ENCODE measurements at regions not wholly inside any gene's neighbourhood (a gene's known extent, or its start where the extent isn't known, plus 50 kb on each side); places are given as distances from the start of the nearest gene placed in this dataset.

DNA sequence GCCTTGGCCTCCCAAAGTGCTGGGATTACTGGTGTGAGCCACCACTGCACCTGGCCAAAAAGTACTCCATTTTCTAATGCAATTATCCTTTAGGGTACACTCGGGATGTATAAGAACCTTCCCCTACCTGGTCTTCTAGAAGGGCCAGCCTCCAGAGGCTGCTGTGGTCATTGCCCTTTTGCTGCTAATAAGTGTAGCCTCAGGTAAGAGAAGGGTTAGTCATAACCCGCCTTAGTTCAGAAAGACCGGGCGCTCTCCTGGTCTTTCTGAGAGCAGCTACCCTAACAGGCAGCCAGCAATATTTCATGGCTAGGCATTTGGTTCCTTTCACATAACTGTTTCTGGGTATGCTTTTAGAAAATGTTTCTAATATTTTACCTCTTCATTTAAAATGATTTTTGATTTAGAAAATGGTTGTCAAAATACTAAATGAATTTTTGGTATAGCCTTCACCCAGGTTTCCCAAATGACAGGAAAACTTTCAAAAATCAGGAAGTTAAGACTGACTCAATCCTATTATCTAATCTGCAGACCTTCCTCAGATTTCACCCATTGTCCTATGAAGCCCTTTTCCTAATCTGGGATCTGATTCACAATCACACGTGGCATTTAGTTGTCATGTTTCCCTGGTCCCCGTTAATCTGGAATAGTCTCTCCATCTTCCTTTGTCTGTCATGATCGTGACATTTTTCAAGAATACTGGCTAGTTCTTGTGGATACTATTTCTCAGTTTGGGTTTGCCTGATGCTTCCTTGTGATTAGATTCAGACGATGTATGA lies 479.0 kb downstream of the SIPA1L2 start:
- Mint-ChIP-seq H3K27ac (ENCODE audit: low read depth, unreplicated experiment) (no peak overlapping the region), H3K9me3 (ENCODE audit: unreplicated experiment) (peaks cover 9% of the 10 kb centered on the region), H3K27me3 (ENCODE audit: insufficient read depth, unreplicated experiment) (no peaks in the 10 kb centered on the region), H3K4me1 (ENCODE audit: insufficient read depth, unreplicated experiment) (peaks cover 10% of the 10 kb centered on the region), H3K4me3 (ENCODE audit: unreplicated experiment) (no peak overlapping the region), H3K36me3 (ENCODE audit: insufficient read depth, unreplicated experiment) (peaks cover 2% of the 10 kb centered on the region)
- CTCF ChIA-PET, result interaction anchor here (0.7 to 2.2 kb wide), 6 partner anchors 9 to 724 kb away, joined by 3 to 9 read pairs (median 4); no protein-coding TSS in a partner anchor
- intact Hi-C loops (cut with micrococcal nuclease), result no loop called here
- TF ChIP-seq, protein P1, sequence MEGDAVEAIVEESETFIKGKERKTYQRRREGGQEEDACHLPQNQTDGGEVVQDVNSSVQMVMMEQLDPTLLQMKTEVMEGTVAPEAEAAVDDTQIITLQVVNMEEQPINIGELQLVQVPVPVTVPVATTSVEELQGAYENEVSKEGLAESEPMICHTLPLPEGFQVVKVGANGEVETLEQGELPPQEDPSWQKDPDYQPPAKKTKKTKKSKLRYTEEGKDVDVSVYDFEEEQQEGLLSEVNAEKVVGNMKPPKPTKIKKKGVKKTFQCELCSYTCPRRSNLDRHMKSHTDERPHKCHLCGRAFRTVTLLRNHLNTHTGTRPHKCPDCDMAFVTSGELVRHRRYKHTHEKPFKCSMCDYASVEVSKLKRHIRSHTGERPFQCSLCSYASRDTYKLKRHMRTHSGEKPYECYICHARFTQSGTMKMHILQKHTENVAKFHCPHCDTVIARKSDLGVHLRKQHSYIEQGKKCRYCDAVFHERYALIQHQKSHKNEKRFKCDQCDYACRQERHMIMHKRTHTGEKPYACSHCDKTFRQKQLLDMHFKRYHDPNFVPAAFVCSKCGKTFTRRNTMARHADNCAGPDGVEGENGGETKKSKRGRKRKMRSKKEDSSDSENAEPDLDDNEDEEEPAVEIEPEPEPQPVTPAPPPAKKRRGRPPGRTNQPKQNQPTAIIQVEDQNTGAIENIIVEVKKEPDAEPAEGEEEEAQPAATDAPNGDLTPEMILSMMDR (IDR thresholded peaks at IDR 0.05; ENCODE audit: unreplicated experiment), result no peak
- BruUV-seq (replicated peaks), result no TSS peak
- POLR2A ChIA-PET, result interaction anchor here (0.7 to 2.5 kb wide), 8 partner anchors 18 to 271 kb away, joined by 3 to 16 read pairs (median 8); no protein-coding TSS in a partner anchor
- peak; percentile 46 for DNase-seq (ENCODE audit: unreplicated experiment)

DNA sequence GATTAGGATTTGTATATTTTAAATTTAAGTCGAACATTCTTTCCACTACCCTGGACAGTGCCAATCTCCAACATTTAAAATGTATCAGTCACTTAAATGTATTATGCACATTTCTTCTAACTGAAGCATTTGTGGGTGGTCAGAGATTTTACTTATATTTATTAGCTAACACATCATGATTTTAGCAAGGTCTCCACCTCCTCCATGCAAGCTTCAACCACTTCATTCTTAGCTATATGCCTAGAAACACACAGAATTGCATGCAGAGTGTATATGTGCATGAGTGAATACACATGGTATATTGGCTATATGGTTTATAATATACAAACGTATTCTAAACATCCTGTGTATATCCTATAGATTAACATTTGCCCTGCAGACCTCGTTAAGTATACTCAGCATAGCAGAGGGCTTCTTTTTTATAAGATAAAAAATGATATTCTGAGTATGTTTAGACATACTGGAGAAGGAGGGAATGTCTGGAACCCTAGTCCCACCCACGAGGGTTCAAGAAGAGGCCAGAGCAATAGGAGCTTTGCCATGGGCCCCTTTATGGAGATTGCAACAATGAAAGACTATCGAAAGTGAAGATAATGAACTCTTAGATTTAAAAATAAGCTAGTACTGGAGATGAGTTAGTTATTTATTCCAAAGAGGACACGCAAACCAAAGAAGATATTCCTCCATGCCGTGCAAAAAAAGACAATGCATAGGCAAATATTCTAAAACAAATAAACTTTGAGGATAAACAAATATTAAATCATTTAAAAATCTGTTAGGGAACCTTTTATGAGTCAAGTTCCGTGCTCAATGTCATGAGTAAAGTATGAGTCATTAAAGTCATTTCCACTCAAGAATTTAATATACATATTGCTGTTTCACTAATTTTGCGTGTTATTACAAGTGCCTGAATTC lies 480.4 kb downstream of the SIPA1L2 start:
- peak overlapping the region; percentile 52 for H3K27ac Mint-ChIP-seq (ENCODE audit: low read depth, unreplicated experiment)
- H3K4me1 Mint-ChIP-seq (ENCODE audit: insufficient read depth, unreplicated experiment), result peaks cover 14% of the 10 kb centered on the region
- peak; percentile 72 for DNase-seq (ENCODE audit: unreplicated experiment)
- BruUV-seq (replicated peaks), result no TSS peak
- H3K27me3 Mint-ChIP-seq (ENCODE audit: insufficient read depth, unreplicated experiment), result no peaks in the 10 kb centered on the region
- TF ChIP-seq, protein P1 (IDR thresholded peaks at IDR 0.05; ENCODE audit: unreplicated experiment), result no peak
- ChIA-PET CTCF (interaction anchor here (0.5 to 2.2 kb wide), 10 partner anchors 11 to 478 kb away, joined by 3 to 9 read pairs (median 3); no protein-coding TSS in a partner anchor), POLR2A (interaction anchor here (0.7 to 2.5 kb wide), 12 partner anchors 11 to 786 kb away, joined by 3 to 16 read pairs (median 8); partner anchors contain the start of gene SIPA1L2)
- H3K9me3 Mint-ChIP-seq (ENCODE audit: unreplicated experiment), result peaks cover 9% of the 10 kb centered on the region
- H3K4me3 Mint-ChIP-seq (ENCODE audit: unreplicated experiment), result no peak overlapping the region
- intact Hi-C loops (cut with micrococcal nuclease), result no loop called here
- no peaks in the 10 kb centered on the region for H3K36me3 Mint-ChIP-seq (ENCODE audit: insufficient read depth, unreplicated experiment)

DNA sequence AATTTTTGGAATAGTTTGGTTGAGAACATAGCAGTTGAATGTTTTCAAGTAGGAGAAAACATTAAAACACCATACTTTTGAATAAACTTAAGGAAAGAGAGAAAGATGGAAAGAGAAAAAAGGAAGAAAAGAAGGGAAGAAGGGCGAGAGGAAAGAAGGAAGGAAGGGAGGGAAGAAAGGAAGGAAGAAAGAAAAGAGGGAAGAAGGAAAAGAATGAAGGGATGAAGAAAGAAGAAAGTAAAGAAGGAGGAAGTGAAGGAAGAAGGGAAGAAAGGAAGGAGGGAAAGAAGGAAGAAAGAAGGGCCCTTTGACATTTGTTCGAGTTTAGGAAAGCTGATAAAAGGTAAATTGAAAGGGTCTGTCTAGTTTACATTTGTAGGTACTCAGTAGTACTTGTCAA lies 482.7 kb downstream of the SIPA1L2 start:
- intact Hi-C loops (cut with micrococcal nuclease), result no loop called here
- no peaks in the 10 kb centered on the region for H3K27me3 Mint-ChIP-seq (ENCODE audit: insufficient read depth, unreplicated experiment)
- H3K27ac Mint-ChIP-seq (ENCODE audit: low read depth, unreplicated experiment), result no peak overlapping the region
- H3K4me3 Mint-ChIP-seq (ENCODE audit: unreplicated experiment), result no peak overlapping the region
- no TSS peak for BruUV-seq (replicated peaks)
- TF ChIP-seq, protein P1 (IDR thresholded peaks at IDR 0.05; ENCODE audit: unreplicated experiment), result no peak
- DNase-seq (ENCODE audit: unreplicated experiment), result no peak
- H3K4me1 Mint-ChIP-seq (ENCODE audit: insufficient read depth, unreplicated experiment), result peaks cover 37% of the 10 kb centered on the region
- H3K36me3 Mint-ChIP-seq (ENCODE audit: insufficient read depth, unreplicated experiment), result no peaks in the 10 kb centered on the region
- ChIA-PET POLR2A (interaction anchor here (0.5 to 1.8 kb wide), 4 partner anchors 11 to 148 kb away, joined by 3 to 5 read pairs (median 3); no protein-coding TSS in a partner anchor), CTCF (interaction anchor here (1.4 to 1.5 kb wide), 2 partner anchors 280 to 480 kb away, joined by 3 to 7 read pairs; no protein-coding TSS in a partner anchor)
- peaks cover 9% of the 10 kb centered on the region for H3K9me3 Mint-ChIP-seq (ENCODE audit: unreplicated experiment)

DNA sequence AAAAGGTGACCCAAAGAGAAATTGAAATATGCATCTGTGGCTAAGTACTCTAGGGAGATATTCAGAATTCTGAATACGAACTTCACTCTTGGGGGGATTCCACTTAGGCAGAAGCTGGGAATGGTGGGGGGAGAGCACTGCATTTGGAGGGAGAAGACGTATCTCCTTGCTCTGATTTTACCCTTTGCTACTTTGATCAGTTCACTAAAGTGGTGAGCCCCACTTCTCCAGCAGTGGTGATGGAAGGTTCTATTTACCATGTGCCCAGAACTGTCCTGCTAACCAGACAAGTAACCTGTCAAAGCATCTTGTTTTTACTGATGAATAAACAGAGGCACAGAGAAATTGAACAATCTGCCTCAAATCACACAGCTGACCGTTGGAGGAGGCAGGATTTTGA lies 483.4 kb downstream of the SIPA1L2 start:
- intact Hi-C loops (cut with micrococcal nuclease), result no loop called here
- Mint-ChIP-seq H3K27me3 (ENCODE audit: insufficient read depth, unreplicated experiment) (no peaks in the 10 kb centered on the region), H3K36me3 (ENCODE audit: insufficient read depth, unreplicated experiment) (no peaks in the 10 kb centered on the region), H3K27ac (ENCODE audit: low read depth, unreplicated experiment) (no peak overlapping the region), H3K4me1 (ENCODE audit: insufficient read depth, unreplicated experiment) (peaks cover 37% of the 10 kb centered on the region), H3K4me3 (ENCODE audit: unreplicated experiment) (no peak overlapping the region), H3K9me3 (ENCODE audit: unreplicated experiment) (peaks cover 9% of the 10 kb centered on the region)
- BruUV-seq (replicated peaks), result no TSS peak
- DNase-seq (ENCODE audit: unreplicated experiment), result no peak
- ChIA-PET CTCF (no interaction called here), POLR2A (interaction anchor here (0.6 to 1.8 kb wide), 2 partner anchors 15 to 148 kb away, joined by 3 to 5 read pairs; no protein-coding TSS in a partner anchor)
- TF ChIP-seq, protein P1 (IDR thresholded peaks at IDR 0.05; ENCODE audit: unreplicated experiment), result no peak

Measured in MCF 10A (cell line).